Endodermal cell (in vitro differentiated cells): ENCODE measurements at regions not wholly inside any gene's neighbourhood (a gene's known extent, or its start where the extent isn't known, plus 50 kb on each side); places are given as distances from the start of the nearest gene placed in this dataset.

ENCODE experiments used
- DNase-seq: peaks from one replicate; pipeline ENCODE4 v3.0.0-alpha.2; 2017
- H3K27ac ChIP-seq: 2 replicates; pipeline ENCODE4 v1.5.1; 2013; ENCODE audit warnings: mild to moderate bottlenecking, low read depth, low read length, moderate library complexity
- H3K27me3 ChIP-seq: 2 replicates; pipeline ENCODE4 v1.6.1; 2013; ENCODE audit warnings: mild to moderate bottlenecking, low read length, moderate library complexity; ENCODE audit not compliant: insufficient read depth, control insufficient read depth, poor library complexity, severe bottlenecking
- H3K36me3 ChIP-seq: 2 replicates; pipeline ENCODE4 v1.7.0; 2013; ENCODE audit warnings: mild to moderate bottlenecking, low read length, moderate library complexity; ENCODE audit not compliant: control insufficient read depth, insufficient read depth
- H3K4me1 ChIP-seq: one replicate; pipeline ENCODE4 v1.7.0; 2013; ENCODE audit warnings: low read length; ENCODE audit not compliant: control insufficient read depth, insufficient read depth
- H3K4me3 ChIP-seq: 2 replicates; pipeline ENCODE4 v1.5.1; 2013; ENCODE audit warnings: mild to moderate bottlenecking, low read length, moderate library complexity
- H3K9ac ChIP-seq: 2 replicates; pipeline ENCODE4 v1.6.1; 2013; ENCODE audit warnings: mild to moderate bottlenecking, low read length, moderate library complexity; ENCODE audit not compliant: poor library complexity, severe bottlenecking; ENCODE audit errors: extremely low read depth
- H3K9me3 ChIP-seq: 2 replicates; pipeline ENCODE4 v1.6.1; 2013; ENCODE audit warnings: mild to moderate bottlenecking, low read length, moderate library complexity; ENCODE audit not compliant: control insufficient read depth
- H3K27ac Mint-ChIP-seq: 2 replicates; pipeline ENCODE4 v1.8.0; 2020; ENCODE audit warnings: mixed read lengths
- H3K27me3 Mint-ChIP-seq: 2 replicates; pipeline ENCODE4 v1.8.0; 2021; ENCODE audit warnings: mild to moderate bottlenecking, mixed read lengths; ENCODE audit not compliant: insufficient read depth
- H3K36me3 Mint-ChIP-seq: 2 replicates; pipeline ENCODE4 v1.8.0; 2020; ENCODE audit warnings: low read depth, mixed read lengths
- H3K4me1 Mint-ChIP-seq: 2 replicates; pipeline ENCODE4 v1.8.0; 2020; ENCODE audit warnings: mixed read lengths
- H3K4me3 Mint-ChIP-seq: 2 replicates; pipeline ENCODE4 v1.8.0; 2020; ENCODE audit warnings: mild to moderate bottlenecking, moderate library complexity, mixed read lengths
- H3K9me3 Mint-ChIP-seq: 2 replicates; pipeline ENCODE4 v1.8.0; 2020; ENCODE audit warnings: mild to moderate bottlenecking, mixed read lengths
- CTCF ChIP-seq: fragments of 200-600 bp; sonication (generic); conservative IDR thresholded peaks from 2 replicates; pipeline ENCODE4 v1.5.0; 2021; ENCODE audit warnings: antibody characterized with exemption, mild to moderate bottlenecking
- WGBS, 2 experiments: methylation state at CpG; one replicate each; pipeline versions ENCODE4 v1.1.5 to v1.1.7; 2013; ENCODE audit warnings: missing lambda C conversion rate in 2 of 2, mixed read lengths in 1 of 2; ENCODE audit not compliant: insufficient coverage in 1 of 2, insufficient read length in 1 of 2; 5-methylcytosine and 5-hydroxymethylcytosine counted together

- no peak for DNase-seq
- 90 to 100% methylated on average over 1 to 4 of the region's 4 CpGs for WGBS, 2 experiments
- no peak overlapping the region for H3K27ac Mint-ChIP-seq
- H3K27ac ChIP-seq: no peak overlapping the region
- H3K27me3 ChIP-seq: peaks cover 9% of the 10 kb centered on the region
- H3K27me3 Mint-ChIP-seq: peaks cover 38% of the 10 kb centered on the region
- H3K9me3 ChIP-seq: no peaks in the 10 kb centered on the region
- TF ChIP-seq CTCF: no peak
- no peaks in the 10 kb centered on the region for H3K4me1 ChIP-seq
- no peak overlapping the region for H3K9ac ChIP-seq
- no peak overlapping the region for H3K4me3 Mint-ChIP-seq
- no peak overlapping the region for H3K4me3 ChIP-seq
- H3K36me3 ChIP-seq: no peaks in the 10 kb centered on the region
- H3K4me1 Mint-ChIP-seq: no peaks in the 10 kb centered on the region
- H3K36me3 Mint-ChIP-seq: no peaks in the 10 kb centered on the region
- H3K9me3 Mint-ChIP-seq: peaks cover 5% of the 10 kb centered on the region
These were observed 151.3 kb upstream of the IRX3 start for GRCh38 chr16:54437921-54438320.

GRCh38 chr16:54437401-54437800 lies 150.8 kb upstream of the IRX3 start:
- no peak for DNase-seq
- no peak overlapping the region for H3K4me3 ChIP-seq
- no peaks in the 10 kb centered on the region for H3K4me1 ChIP-seq
- peaks cover 2% of the 10 kb centered on the region for H3K4me1 Mint-ChIP-seq
- WGBS, 2 experiments: 92 to 93% methylated on average over 5 to 11 of the region's 11 CpGs
- H3K9ac ChIP-seq: no peak overlapping the region
- no peaks in the 10 kb centered on the region for H3K36me3 ChIP-seq
- H3K27ac Mint-ChIP-seq: no peak overlapping the region
- TF ChIP-seq CTCF: no peak
- H3K36me3 Mint-ChIP-seq: no peaks in the 10 kb centered on the region
- H3K9me3 ChIP-seq: no peaks in the 10 kb centered on the region
- no peak overlapping the region for H3K27ac ChIP-seq
- peaks cover 5% of the 10 kb centered on the region for H3K9me3 Mint-ChIP-seq
- peaks cover 38% of the 10 kb centered on the region for H3K27me3 Mint-ChIP-seq
- no peak overlapping the region for H3K4me3 Mint-ChIP-seq
- H3K27me3 ChIP-seq: peaks cover 9% of the 10 kb centered on the region

DNA sequence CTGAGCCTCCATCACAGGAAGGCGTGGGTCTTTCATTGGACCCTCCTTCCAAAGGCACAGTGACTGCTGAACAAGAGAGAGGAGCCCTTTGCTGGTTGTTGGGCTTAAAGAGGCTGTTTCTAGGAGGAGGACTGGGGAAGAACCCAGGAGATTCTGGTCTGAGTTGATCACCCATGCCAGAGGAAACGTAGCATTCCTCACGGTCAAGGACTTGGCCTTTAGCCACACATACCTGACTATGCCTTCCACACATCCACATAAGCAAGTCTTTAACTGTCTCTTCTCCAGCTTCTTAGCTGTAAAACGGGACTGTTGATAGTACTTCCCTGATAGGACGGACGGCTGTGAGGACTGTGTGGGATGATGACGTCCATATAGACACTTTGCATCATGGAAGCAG lies 149.8 kb upstream of the IRX3 start:
- H3K36me3 ChIP-seq: no peaks in the 10 kb centered on the region
- peaks cover 9% of the 10 kb centered on the region for H3K27me3 ChIP-seq
- no peak overlapping the region for H3K4me3 ChIP-seq
- Mint-ChIP-seq H3K36me3 (no peaks in the 10 kb centered on the region), H3K27ac (no peak overlapping the region), H3K4me3 (no peak overlapping the region), H3K9me3 (peaks cover 5% of the 10 kb centered on the region), H3K27me3 (peaks cover 46% of the 10 kb centered on the region), H3K4me1 (peaks cover 8% of the 10 kb centered on the region)
- H3K27ac ChIP-seq: no peak overlapping the region
- no peaks in the 10 kb centered on the region for H3K4me1 ChIP-seq
- H3K9me3 ChIP-seq: no peaks in the 10 kb centered on the region
- no peak overlapping the region for H3K9ac ChIP-seq
- WGBS, 2 experiments: 91 to 96% methylated on average over 5 to 7 of the region's 7 CpGs
- no peak for TF ChIP-seq CTCF
- no peak for DNase-seq
